NOMO-1 treated with DMSO at 0.1 percent for 48 hours (cell line): ENCODE measurements at regions not wholly inside any gene's neighbourhood (a gene's known extent, or its start where the extent isn't known, plus 50 kb on each side); places are given as distances from the start of the nearest gene placed in this dataset.
"Not testable (repeated sequence)": the region's sequence is repeated elsewhere in the genome, so short reads cannot be mapped to it uniquely, and the experiment has no call there.

Source experiments
- DNase-seq: peaks from one replicate; lab custom pipeline; 2025; ENCODE audit not compliant: unreplicated experiment; lab: John Stamatoyannopoulos, UW

GRCh38 chr7:66535414-66536329 is 93.0 kb upstream of the KCTD7 start:
- no peak for DNase-seq

DNA sequence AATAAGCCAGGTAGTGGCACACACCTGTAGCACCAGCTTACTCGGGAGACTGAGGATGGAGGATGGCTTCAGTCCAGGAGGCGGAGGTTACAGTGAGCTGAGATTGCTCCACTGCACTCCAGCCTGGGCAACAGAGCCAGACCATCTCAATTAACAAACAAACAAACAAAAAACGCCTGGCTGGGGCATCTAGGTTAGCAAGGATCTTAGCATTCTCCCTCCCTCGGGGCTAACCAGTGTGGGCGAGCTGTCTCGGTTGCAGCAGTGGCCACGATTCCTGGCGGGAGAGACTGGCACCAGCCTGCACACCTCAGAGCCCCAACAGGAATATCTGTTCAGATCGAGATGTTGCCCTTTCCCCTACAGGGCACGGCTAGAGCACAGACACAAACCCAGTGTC is 91.3 kb upstream of the KCTD7 start:
- DNase-seq, result no peak

- no peak for DNase-seq
Measured at GRCh38 chr7:66537876-66538275, 90.8 kb upstream of the KCTD7 start.

GRCh38 chr7:66539264-66539623 is 89.4 kb upstream of the KCTD7 start:
- DNase-seq, result no peak

GRCh38 chr7:66539902-66540375 is 88.7 kb upstream of the KCTD7 start:
- DNase-seq, result no peak

DNA sequence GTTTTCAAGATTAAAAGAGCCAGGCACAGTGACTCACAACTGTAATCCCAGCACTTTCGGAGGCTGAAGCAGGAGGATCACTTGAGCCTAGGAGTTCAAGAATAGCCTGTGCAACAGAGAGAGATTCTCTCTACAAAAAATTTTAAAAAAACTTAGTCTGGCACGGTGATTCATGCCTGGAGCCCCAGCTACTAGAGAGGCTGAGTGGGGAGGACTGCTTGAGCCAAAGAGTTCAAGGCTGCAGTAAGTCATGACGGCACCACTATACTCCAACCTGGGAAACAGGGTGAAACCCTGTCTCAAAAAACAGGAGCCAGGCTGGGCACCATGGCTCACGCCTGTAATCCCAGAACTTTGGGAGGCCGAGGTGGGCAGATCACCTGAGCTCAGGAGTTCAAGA is 86.6 kb upstream of the KCTD7 start:
- DNase-seq, result no peak

GRCh38 chr7:66542528-66543269 is 86.0 kb upstream of the KCTD7 start:
- no peak for DNase-seq

DNA sequence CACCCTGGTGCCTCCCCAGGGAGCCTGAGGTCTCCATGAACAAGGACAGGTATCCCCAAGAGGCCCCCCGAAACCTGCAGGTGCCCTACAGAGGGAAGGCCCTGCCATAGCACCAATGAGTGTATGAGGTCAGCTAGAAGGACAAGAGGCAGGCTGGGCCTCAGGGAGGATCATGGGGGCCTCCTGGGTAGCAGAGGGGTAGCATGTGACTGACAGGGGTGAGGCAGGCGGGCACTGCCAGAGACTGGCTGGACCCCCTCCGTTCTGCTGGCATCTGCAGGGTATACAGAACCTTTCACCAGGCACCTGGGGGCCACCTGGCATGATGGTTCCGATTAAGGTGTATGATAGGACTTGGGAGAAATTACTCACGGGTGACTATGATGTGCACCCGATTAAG is 79.2 kb upstream of the KCTD7 start:
- DNase-seq, result no peak

GRCh38 chr7:66553001-66553400 is 75.7 kb upstream of the KCTD7 start:
- DNase-seq, result no peak

DNA sequence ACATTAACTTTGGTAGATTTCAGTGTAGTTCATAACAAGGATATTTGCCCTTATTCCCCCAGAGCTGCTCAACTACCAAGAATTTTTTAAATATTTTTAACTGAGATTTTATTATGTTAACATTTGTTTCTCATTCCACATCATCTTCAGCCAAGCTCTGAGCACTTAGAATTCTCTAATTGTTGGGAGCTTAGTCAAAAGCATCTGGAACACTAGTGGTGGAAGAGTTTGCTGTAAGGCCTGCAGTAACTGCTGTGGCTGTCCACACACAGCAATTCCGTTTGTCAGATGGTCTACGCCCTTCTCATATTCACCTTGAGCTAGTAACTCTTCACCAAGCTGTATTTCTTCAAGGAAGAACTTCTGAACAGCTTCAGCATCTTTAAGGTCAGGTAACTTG is 75.0 kb upstream of the KCTD7 start:
- DNase-seq, result not testable (repeated sequence)

- not testable (repeated sequence) for DNase-seq
Measured at GRCh38 chr7:66554291-66554690, 74.4 kb upstream of the KCTD7 start.

- DNase-seq, result not testable (repeated sequence)
Measured at GRCh38 chr7:66554842-66555430, 73.7 kb upstream of the KCTD7 start.

GRCh38 chr7:66556177-66556548 is 72.5 kb upstream of the KCTD7 start:
- no peak for DNase-seq

- no peak for DNase-seq
Measured at GRCh38 chr7:66556549-66557213, 72.0 kb upstream of the KCTD7 start.

DNA sequence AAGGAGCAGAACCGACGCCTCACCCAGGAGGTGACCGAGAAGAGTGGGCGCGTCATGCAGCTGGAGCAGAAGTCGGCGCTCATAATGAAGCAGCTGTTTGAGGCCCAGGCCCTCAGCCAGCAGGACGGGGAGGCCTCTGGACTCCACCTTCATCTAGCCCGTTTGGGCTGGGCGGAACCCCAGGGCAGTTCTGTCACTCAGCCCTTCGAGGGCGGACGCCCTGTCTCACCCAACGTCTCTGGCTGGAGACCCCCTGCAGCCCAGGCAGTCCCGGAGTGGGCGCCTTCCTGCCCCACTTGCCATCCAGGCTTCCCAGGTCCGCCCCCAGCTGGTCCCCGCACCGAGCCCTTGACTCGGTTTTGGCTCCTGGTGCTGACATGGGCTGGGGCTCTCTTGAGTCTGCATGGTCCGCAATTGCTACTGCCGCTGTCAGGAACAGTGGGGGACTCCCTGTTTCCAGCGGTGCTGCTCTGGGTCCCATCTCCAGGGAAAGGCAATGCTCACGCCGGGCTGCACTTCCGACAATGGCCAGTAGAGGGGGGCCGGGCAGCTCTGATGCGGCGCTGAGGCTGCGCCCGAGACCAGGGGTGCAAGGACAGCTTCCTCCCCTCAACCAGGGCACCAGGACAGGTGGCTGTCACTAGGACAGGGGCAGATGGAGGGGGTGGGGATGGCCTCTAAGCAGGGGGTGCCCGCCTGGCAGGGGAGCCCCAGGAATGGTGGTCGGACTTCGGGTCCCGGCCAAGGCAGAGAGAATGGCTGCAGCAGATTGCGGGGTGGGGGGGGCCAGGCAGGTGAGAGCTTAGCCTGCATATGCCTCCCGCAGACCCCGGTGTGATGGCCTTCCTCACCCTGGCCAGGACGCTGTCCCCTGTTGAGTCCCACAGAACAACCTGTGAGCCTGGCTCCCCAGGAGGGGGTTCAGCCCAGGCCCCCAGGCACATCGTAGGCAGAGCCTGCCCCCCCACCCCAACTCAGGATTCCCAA is 71.2 kb upstream of the KCTD7 start:
- no peak for DNase-seq

DNA sequence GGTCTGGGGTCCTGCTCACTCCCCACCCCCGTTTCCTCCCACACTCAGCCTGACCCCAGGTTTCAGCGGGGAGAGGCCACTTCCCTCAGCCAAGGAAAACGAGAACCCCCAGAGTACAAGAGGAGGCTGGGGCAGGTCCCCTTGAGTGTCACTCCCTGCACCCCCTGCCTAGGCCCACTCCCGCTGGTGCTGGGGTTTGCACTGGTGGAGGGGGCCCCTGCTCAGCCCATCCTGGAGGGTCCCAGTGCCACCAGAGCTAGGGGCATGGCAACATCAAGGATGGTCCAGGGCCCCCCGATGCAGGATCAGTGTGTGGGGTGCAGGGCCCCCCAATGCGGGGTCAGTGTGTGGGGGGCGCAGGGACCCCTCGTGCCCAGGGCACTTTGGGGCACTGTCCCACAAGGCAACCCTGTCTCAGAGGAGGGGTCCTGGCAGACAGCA is 70.5 kb upstream of the KCTD7 start:
- DNase-seq, result no peak

DNA sequence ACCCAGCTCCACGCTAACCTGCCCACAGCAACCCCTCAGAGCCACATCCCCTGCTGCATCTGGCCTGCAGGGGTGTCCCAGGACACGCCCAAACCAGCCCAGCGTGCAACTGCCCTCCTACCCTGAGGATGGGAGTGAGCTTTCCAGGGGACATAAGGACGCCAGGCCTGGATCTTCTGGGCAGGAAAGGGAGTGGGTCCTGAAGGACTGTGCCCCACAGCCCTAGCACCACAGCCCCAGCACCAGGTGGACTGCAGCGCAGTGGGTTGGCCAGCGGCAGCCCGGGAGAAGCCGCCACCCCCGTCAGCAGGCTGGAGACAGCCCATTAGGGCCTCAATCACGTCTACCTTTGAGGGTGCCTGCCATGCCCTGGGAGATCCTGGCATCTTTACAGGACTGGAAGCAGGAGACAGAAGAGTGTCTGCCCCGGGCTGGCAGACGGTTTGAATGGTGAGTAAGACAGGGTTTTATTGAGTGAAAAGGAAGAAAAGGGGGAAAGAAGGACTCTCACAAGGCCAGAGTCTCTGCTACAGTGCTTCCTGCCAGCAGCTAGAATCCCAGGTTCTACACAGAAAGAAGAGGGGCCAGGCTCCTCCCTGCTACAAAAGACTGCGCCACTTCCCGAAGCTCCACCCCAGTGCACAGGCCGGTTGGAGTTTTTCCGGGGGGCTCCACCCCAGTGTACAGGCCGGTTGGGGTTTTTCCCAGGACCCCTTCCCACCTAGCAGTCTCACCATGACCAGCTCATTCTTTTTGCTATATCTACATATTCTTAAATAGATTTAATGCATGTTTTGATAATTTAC is 69.8 kb upstream of the KCTD7 start:
- no peak for DNase-seq

DNA sequence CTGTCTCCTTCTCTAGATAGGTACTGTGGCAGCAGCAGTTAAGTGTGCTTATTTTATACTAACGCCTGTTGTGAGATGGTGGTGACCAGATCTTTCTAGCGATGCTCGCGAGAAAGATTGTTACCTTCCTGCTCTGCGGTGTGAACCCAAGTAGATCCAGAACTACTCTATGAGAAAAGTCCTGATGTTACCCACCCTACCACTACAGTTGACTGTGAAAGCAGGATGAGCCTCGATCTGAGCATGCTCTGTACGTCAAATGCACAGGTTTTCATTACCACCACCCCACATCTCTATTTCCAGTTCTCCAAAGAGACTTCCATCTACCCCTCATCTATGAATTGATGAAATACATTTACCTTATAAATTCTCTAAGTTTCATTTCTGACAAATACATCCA is 64.6 kb upstream of the KCTD7 start:
- DNase-seq, result no peak

- DNase-seq, result not testable (repeated sequence)
Measured at GRCh38 chr7:66570179-66570578, 58.5 kb upstream of the KCTD7 start.
